ENCODE measurements at regions not wholly inside any gene's neighbourhood (a gene's known extent, or its start where the extent isn't known, plus 50 kb on each side); places are given as distances from the start of the nearest gene placed in this dataset.

- Mint-ChIP-seq H3K27ac (ENCODE audit: unreplicated experiment) (no peak overlapping the region), H3K36me3 (ENCODE audit: low read depth) (no peaks in the 10 kb centered on the region), H3K4me3 (no peak overlapping the region), H3K4me1 (no peaks in the 10 kb centered on the region), H3K9me3 (no peaks in the 10 kb centered on the region), H3K27me3 (ENCODE audit: low read depth) (peaks cover 23% of the 10 kb centered on the region)
- no peak for DNase-seq (ENCODE audit: low read depth, low spot score)
- no peak for TF ChIP-seq CTCF (conservative IDR thresholded peaks at IDR 0.05)
Observed at GRCh38 chr14:36047912-36048311, 128.6 kb downstream of the PTCSC3 start.

- H3K36me3 Mint-ChIP-seq (ENCODE audit: low read depth), result no peaks in the 10 kb centered on the region
- no peak for TF ChIP-seq CTCF (conservative IDR thresholded peaks at IDR 0.05)
- H3K4me3 Mint-ChIP-seq, result no peak overlapping the region
- H3K4me1 Mint-ChIP-seq, result no peaks in the 10 kb centered on the region
- H3K27ac Mint-ChIP-seq (ENCODE audit: unreplicated experiment), result no peak overlapping the region
- H3K27me3 Mint-ChIP-seq (ENCODE audit: low read depth), result peaks cover 8% of the 10 kb centered on the region
- no peak for DNase-seq (ENCODE audit: low read depth, low spot score)
- H3K9me3 Mint-ChIP-seq, result no peaks in the 10 kb centered on the region
Observed at GRCh38 chr14:36035675-36036074, 140.8 kb downstream of the PTCSC3 start.

GRCh38 chr14:36028665-36029064 is 147.9 kb downstream of the PTCSC3 start:
- Mint-ChIP-seq H3K27ac (ENCODE audit: unreplicated experiment) (no peak overlapping the region), H3K27me3 (ENCODE audit: low read depth) (peaks cover 11% of the 10 kb centered on the region), H3K4me1 (no peaks in the 10 kb centered on the region), H3K4me3 (no peak overlapping the region), H3K36me3 (ENCODE audit: low read depth) (no peaks in the 10 kb centered on the region), H3K9me3 (no peaks in the 10 kb centered on the region)
- DNase-seq (ENCODE audit: low read depth, low spot score), result no peak
- TF ChIP-seq CTCF (conservative IDR thresholded peaks at IDR 0.05), result no peak

GRCh38 chr14:36028218-36028617 is 148.3 kb downstream of the PTCSC3 start:
- Mint-ChIP-seq H3K36me3 (ENCODE audit: low read depth) (no peaks in the 10 kb centered on the region), H3K4me1 (peaks cover 4% of the 10 kb centered on the region), H3K27ac (ENCODE audit: unreplicated experiment) (no peak overlapping the region), H3K27me3 (ENCODE audit: low read depth) (peaks cover 12% of the 10 kb centered on the region), H3K4me3 (no peak overlapping the region), H3K9me3 (no peaks in the 10 kb centered on the region)
- no peak for DNase-seq (ENCODE audit: low read depth, low spot score)
- TF ChIP-seq CTCF (conservative IDR thresholded peaks at IDR 0.05), result no peak

- H3K4me1 Mint-ChIP-seq, result peaks cover 12% of the 10 kb centered on the region
- H3K27ac Mint-ChIP-seq (ENCODE audit: unreplicated experiment), result no peak overlapping the region
- no peaks in the 10 kb centered on the region for H3K9me3 Mint-ChIP-seq
- H3K4me3 Mint-ChIP-seq, result no peak overlapping the region
- no peak for DNase-seq (ENCODE audit: low read depth, low spot score)
- H3K36me3 Mint-ChIP-seq (ENCODE audit: low read depth), result no peaks in the 10 kb centered on the region
- no peak for TF ChIP-seq CTCF (conservative IDR thresholded peaks at IDR 0.05)
- H3K27me3 Mint-ChIP-seq (ENCODE audit: low read depth), result peaks cover 12% of the 10 kb centered on the region
Observed at GRCh38 chr14:36027354-36027753, 149.2 kb downstream of the PTCSC3 start.
